ENCODE measurements at regions not wholly inside any gene's neighbourhood (a gene's known extent, or its start where the extent isn't known, plus 50 kb on each side); places are given as distances from the start of the nearest gene placed in this dataset.

GRCh38 chr7:140996-141395, 51.4 kb upstream of the FAM20C start:
- H3K9me3 ChIP-seq (ENCODE audit: control insufficient read depth in 1 of 2, insufficient read depth in 1 of 2, low read depth in 1 of 2, low read length in 2 of 2): no peaks in the 10 kb centered on the region
- no peaks in the 10 kb centered on the region for H3K36me3 ChIP-seq (ENCODE audit: control insufficient read depth in 1 of 2, insufficient read depth in 2 of 2, low read length in 2 of 2)
- ATAC-seq (no peak), DNase-seq (ENCODE audit: low read depth, low spot score) (no peak)
- no peaks in the 10 kb centered on the region for H4K20me1 ChIP-seq (ENCODE audit: insufficient read depth)
- H3K4me2 ChIP-seq (ENCODE audit: low read length): no peak overlapping the region
- H3K27ac ChIP-seq (ENCODE audit: low read depth, low read length): no peak overlapping the region
- no peak for TF ChIP-seq SIN3A (IDR thresholded peaks at IDR 0.05; ENCODE audit: low read depth)
- TF ChIP-seq, protein P1, sequence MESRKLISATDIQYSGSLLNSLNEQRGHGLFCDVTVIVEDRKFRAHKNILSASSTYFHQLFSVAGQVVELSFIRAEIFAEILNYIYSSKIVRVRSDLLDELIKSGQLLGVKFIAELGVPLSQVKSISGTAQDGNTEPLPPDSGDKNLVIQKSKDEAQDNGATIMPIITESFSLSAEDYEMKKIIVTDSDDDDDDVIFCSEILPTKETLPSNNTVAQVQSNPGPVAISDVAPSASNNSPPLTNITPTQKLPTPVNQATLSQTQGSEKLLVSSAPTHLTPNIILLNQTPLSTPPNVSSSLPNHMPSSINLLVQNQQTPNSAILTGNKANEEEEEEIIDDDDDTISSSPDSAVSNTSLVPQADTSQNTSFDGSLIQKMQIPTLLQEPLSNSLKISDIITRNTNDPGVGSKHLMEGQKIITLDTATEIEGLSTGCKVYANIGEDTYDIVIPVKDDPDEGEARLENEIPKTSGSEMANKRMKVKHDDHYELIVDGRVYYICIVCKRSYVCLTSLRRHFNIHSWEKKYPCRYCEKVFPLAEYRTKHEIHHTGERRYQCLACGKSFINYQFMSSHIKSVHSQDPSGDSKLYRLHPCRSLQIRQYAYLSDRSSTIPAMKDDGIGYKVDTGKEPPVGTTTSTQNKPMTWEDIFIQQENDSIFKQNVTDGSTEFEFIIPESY (IDR thresholded peaks at IDR 0.05; ENCODE audit: extremely low read depth, insufficient replicate concordance, low read length): no peak
- no peak for TF ChIP-seq ZFX (IDR thresholded peaks at IDR 0.05)
- TF ChIP-seq, protein P2, sequence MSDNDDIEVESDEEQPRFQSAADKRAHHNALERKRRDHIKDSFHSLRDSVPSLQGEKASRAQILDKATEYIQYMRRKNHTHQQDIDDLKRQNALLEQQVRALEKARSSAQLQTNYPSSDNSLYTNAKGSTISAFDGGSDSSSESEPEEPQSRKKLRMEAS (IDR thresholded peaks at IDR 0.05): no peak
- no peak for TF ChIP-seq EGR1 (IDR thresholded peaks at IDR 0.05; ENCODE audit: low read depth)
- TF ChIP-seq JUND (IDR thresholded peaks at IDR 0.05): no peak
- no TSS peak for BruUV-seq (replicated peaks)
- H3K9ac ChIP-seq (ENCODE audit: low read length): no peak overlapping the region
- H3K79me2 ChIP-seq (ENCODE audit: insufficient read depth, low read length): no peaks in the 10 kb centered on the region
- no peaks in the 10 kb centered on the region for H3K9me2 ChIP-seq (ENCODE audit: insufficient read depth)
- intact Hi-C loops (cut with micrococcal nuclease): no loop called here
- H2AFZ ChIP-seq (ENCODE audit: low read depth, low read length, poor library complexity, severe bottlenecking): no peak overlapping the region
- ChIA-PET RAD21 (ENCODE audit: low non-redundant PET in 1 of 2, low total read pairs in 2 of 2, uncharacterized antibody in 2 of 2, unreplicated experiment in 2 of 2) (no interaction called here), POLR2A (no interaction called here), CTCF (no interaction called here)
- no peak overlapping the region for H3K4me3 ChIP-seq (replicated peaks in 1 of 2; ENCODE audit: low read depth in 1 of 2, low read length in 2 of 2)
- no peaks in the 10 kb centered on the region for H3K4me1 ChIP-seq (ENCODE audit: control insufficient read depth in 1 of 2, insufficient read depth in 2 of 2, low read length in 2 of 2)
- peaks cover 5% of the 10 kb centered on the region; the same call in 1 of the 2 replicates for H3K27me3 ChIP-seq (ENCODE audit: insufficient read depth, low read length)

GRCh38 chr7:142248-142941, 50.0 kb upstream of the FAM20C start:
- Histone ChIP-seq H3K27me3 (ENCODE audit: insufficient read depth, low read length) (no peaks in the 10 kb centered on the region), H3K79me2 (ENCODE audit: insufficient read depth, low read length) (no peaks in the 10 kb centered on the region), H3K27ac (ENCODE audit: low read depth, low read length) (no peak overlapping the region), H2AFZ (ENCODE audit: low read depth, low read length, poor library complexity, severe bottlenecking) (no peak overlapping the region), H3K36me3 (ENCODE audit: control insufficient read depth in 1 of 2, insufficient read depth in 2 of 2, low read length in 2 of 2) (no peaks in the 10 kb centered on the region), H3K9me3 (ENCODE audit: control insufficient read depth in 1 of 2, insufficient read depth in 1 of 2, low read depth in 1 of 2, low read length in 2 of 2) (no peaks in the 10 kb centered on the region), H3K4me1 (ENCODE audit: control insufficient read depth in 1 of 2, insufficient read depth in 2 of 2, low read length in 2 of 2) (no peaks in the 10 kb centered on the region), H3K9ac (ENCODE audit: low read length) (no peak overlapping the region), H4K20me1 (ENCODE audit: insufficient read depth) (no peaks in the 10 kb centered on the region), H3K4me3 (replicated peaks in 1 of 2; ENCODE audit: low read depth in 1 of 2, low read length in 2 of 2) (no peak overlapping the region), H3K4me2 (ENCODE audit: low read length) (no peak overlapping the region), H3K9me2 (ENCODE audit: insufficient read depth) (no peaks in the 10 kb centered on the region)
- TF ChIP-seq JUND (IDR thresholded peaks at IDR 0.05) (no peak), SRF (IDR thresholded peaks at IDR 0.05; ENCODE audit: low read depth) (no peak), EZH2phosphoT487 (IDR thresholded peaks at IDR 0.05; ENCODE audit: borderline replicate concordance) (no peak), YY1 (IDR thresholded peaks at IDR 0.05; ENCODE audit: extremely low read depth, insufficient replicate concordance, low read depth, low read length) (no peak), ELF1 (IDR thresholded peaks at IDR 0.05; ENCODE audit: borderline replicate concordance, low read depth) (no peak), POLR2AphosphoS5 (IDR thresholded peaks at IDR 0.05; ENCODE audit: low read depth, low read length) (no peak), SP1 (IDR thresholded peaks at IDR 0.05; ENCODE audit: low read depth) (no peak), FOSL1 (IDR thresholded peaks at IDR 0.05; ENCODE audit: low read depth) (no peak)
- TF ChIP-seq, protein P2 (IDR thresholded peaks at IDR 0.05): no peak
- intact Hi-C loops (cut with micrococcal nuclease): no loop called here
- ATAC-seq (no peak), DNase-seq (ENCODE audit: low read depth, low spot score) (no peak)
- no TSS peak for BruUV-seq (replicated peaks)
- POLR2A ChIA-PET: no interaction called here
- RAD21 ChIA-PET (ENCODE audit: low non-redundant PET in 1 of 2, low total read pairs in 2 of 2, uncharacterized antibody in 2 of 2, unreplicated experiment in 2 of 2): no interaction called here
- CTCF ChIA-PET: no interaction called here
